ENCODE measurements at regions not wholly inside any gene's neighbourhood (a gene's known extent, or its start where the extent isn't known, plus 50 kb on each side); places are given as distances from the start of the nearest gene placed in this dataset.

GRCh38 chr13:105343134-105343806, 1192.2 kb downstream of the EFNB2 start:
- BruUV-seq (replicated peaks), result no TSS peak
- no peak for TF ChIP-seq EZH2 (IDR thresholded peaks at IDR 0.05; ENCODE audit: low read length, unreplicated experiment)
- Histone ChIP-seq H4K20me1 (ENCODE audit: low read length) (no peaks in the 10 kb centered on the region), H3K4me2 (ENCODE audit: low read length) (no peak overlapping the region), H3K9ac (ENCODE audit: low read length) (no peak overlapping the region), H3K4me1 (ENCODE audit: insufficient read depth, low read length) (peaks cover 11% of the 10 kb centered on the region; the same call in 1 of the 2 replicates), H2AFZ (ENCODE audit: low read length) (no peak overlapping the region), H3K36me3 (ENCODE audit: low read depth, low read length) (no peaks in the 10 kb centered on the region), H3F3A (ENCODE audit: low read length, unreplicated experiment) (no peaks in the 10 kb centered on the region), H3K79me2 (ENCODE audit: low read length) (no peaks in the 10 kb centered on the region), H3K9me3 (ENCODE audit: low read length) (no peaks in the 10 kb centered on the region), H3K4me3 (ENCODE audit: low read length) (no peak overlapping the region), H3K27ac (ENCODE audit: low read length) (no peak overlapping the region), H3K27me3 (ENCODE audit: low read length) (no peaks in the 10 kb centered on the region), H3K9me2 (replicated peaks; ENCODE audit: low read length) (no peaks in the 10 kb centered on the region)
- DNase-seq (no peak), ATAC-seq (no peak)
- CTCF ChIA-PET, result no interaction called here
- intact Hi-C loops (cut with micrococcal nuclease), result no loop called here
- POLR2A ChIA-PET (ENCODE audit: unreplicated experiment), result no interaction called here

GRCh38 chr13:105342281-105342820, 1193.1 kb downstream of the EFNB2 start:
- no TSS peak for BruUV-seq (replicated peaks)
- Histone ChIP-seq H3K4me1 (ENCODE audit: insufficient read depth, low read length) (peaks cover 11% of the 10 kb centered on the region; the same call in 1 of the 2 replicates), H3K27ac (ENCODE audit: low read length) (no peak overlapping the region), H3K9me2 (replicated peaks; ENCODE audit: low read length) (no peaks in the 10 kb centered on the region), H3K4me3 (ENCODE audit: low read length) (no peak overlapping the region), H3K36me3 (ENCODE audit: low read depth, low read length) (no peaks in the 10 kb centered on the region), H3K79me2 (ENCODE audit: low read length) (no peaks in the 10 kb centered on the region), H3K27me3 (ENCODE audit: low read length) (no peaks in the 10 kb centered on the region), H3K4me2 (ENCODE audit: low read length) (no peak overlapping the region), H4K20me1 (ENCODE audit: low read length) (no peaks in the 10 kb centered on the region), H2AFZ (ENCODE audit: low read length) (no peak overlapping the region), H3K9ac (ENCODE audit: low read length) (no peak overlapping the region), H3K9me3 (ENCODE audit: low read length) (no peaks in the 10 kb centered on the region), H3F3A (ENCODE audit: low read length, unreplicated experiment) (no peaks in the 10 kb centered on the region)
- ATAC-seq (no peak), DNase-seq (no peak)
- POLR2A ChIA-PET (ENCODE audit: unreplicated experiment), result no interaction called here
- intact Hi-C loops (cut with micrococcal nuclease), result no loop called here
- CTCF ChIA-PET, result no interaction called here
- TF ChIP-seq, protein P1, sequence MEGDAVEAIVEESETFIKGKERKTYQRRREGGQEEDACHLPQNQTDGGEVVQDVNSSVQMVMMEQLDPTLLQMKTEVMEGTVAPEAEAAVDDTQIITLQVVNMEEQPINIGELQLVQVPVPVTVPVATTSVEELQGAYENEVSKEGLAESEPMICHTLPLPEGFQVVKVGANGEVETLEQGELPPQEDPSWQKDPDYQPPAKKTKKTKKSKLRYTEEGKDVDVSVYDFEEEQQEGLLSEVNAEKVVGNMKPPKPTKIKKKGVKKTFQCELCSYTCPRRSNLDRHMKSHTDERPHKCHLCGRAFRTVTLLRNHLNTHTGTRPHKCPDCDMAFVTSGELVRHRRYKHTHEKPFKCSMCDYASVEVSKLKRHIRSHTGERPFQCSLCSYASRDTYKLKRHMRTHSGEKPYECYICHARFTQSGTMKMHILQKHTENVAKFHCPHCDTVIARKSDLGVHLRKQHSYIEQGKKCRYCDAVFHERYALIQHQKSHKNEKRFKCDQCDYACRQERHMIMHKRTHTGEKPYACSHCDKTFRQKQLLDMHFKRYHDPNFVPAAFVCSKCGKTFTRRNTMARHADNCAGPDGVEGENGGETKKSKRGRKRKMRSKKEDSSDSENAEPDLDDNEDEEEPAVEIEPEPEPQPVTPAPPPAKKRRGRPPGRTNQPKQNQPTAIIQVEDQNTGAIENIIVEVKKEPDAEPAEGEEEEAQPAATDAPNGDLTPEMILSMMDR (conservative IDR thresholded peaks at IDR 0.05; ENCODE audit: low read depth, low read length), result no peak
- TF ChIP-seq EZH2phosphoT487 (IDR thresholded peaks at IDR 0.05; ENCODE audit: borderline replicate concordance, low read length) (no peak), EZH2 (IDR thresholded peaks at IDR 0.05; ENCODE audit: low read length, unreplicated experiment) (no peak)

DNA sequence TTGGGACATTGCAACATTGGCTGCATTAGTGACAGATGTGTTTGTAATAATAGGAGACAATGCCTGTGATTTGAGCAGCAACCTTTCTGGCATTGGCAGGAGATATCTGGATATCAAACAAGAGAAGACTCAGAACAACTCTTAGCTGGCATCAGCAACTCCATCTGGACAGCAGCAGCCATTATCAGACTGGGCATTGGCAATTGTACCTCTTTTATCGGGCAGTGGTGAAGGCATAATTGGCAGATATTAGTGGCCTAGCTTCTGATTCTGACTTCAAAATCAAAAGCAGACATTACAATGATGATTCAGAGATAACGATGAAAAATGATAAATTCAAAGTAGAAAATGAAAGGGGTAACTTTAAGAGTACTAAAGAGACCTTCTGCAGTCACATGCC, 1193.7 kb downstream of the EFNB2 start:
- no peaks in the 10 kb centered on the region for H3K9me2 ChIP-seq (replicated peaks; ENCODE audit: low read length)
- H3F3A ChIP-seq (ENCODE audit: low read length, unreplicated experiment), result no peaks in the 10 kb centered on the region
- no peak overlapping the region for H3K9ac ChIP-seq (ENCODE audit: low read length)
- CTCF ChIA-PET, result no interaction called here
- H3K4me3 ChIP-seq (ENCODE audit: low read length), result no peak overlapping the region
- intact Hi-C loops (cut with micrococcal nuclease), result no loop called here
- no peak overlapping the region for H3K4me2 ChIP-seq (ENCODE audit: low read length)
- H2AFZ ChIP-seq (ENCODE audit: low read length), result no peak overlapping the region
- POLR2A ChIA-PET (ENCODE audit: unreplicated experiment), result no interaction called here
- H3K9me3 ChIP-seq (ENCODE audit: low read length), result no peaks in the 10 kb centered on the region
- TF ChIP-seq EZH2 (IDR thresholded peaks at IDR 0.05; ENCODE audit: low read length, unreplicated experiment), result no peak
- no peak for TF ChIP-seq EZH2phosphoT487 (IDR thresholded peaks at IDR 0.05; ENCODE audit: borderline replicate concordance, low read length)
- TF ChIP-seq, protein P1 (conservative IDR thresholded peaks at IDR 0.05; ENCODE audit: low read depth, low read length), result no peak
- no peaks in the 10 kb centered on the region for H3K36me3 ChIP-seq (ENCODE audit: low read depth, low read length)
- ATAC-seq (no peak), DNase-seq (no peak)
- no peaks in the 10 kb centered on the region for H3K27me3 ChIP-seq (ENCODE audit: low read length)
- H3K4me1 ChIP-seq (ENCODE audit: insufficient read depth, low read length), result peaks cover 11% of the 10 kb centered on the region; the same call in 1 of the 2 replicates
- no peaks in the 10 kb centered on the region for H3K79me2 ChIP-seq (ENCODE audit: low read length)
- H4K20me1 ChIP-seq (ENCODE audit: low read length), result no peaks in the 10 kb centered on the region
- H3K27ac ChIP-seq (ENCODE audit: low read length), result no peak overlapping the region
- BruUV-seq (replicated peaks), result no TSS peak
